ENCODE measurements at regions not wholly inside any gene's neighbourhood (a gene's known extent, or its start where the extent isn't known, plus 50 kb on each side); places are given as distances from the start of the nearest gene placed in this dataset.

DNA sequence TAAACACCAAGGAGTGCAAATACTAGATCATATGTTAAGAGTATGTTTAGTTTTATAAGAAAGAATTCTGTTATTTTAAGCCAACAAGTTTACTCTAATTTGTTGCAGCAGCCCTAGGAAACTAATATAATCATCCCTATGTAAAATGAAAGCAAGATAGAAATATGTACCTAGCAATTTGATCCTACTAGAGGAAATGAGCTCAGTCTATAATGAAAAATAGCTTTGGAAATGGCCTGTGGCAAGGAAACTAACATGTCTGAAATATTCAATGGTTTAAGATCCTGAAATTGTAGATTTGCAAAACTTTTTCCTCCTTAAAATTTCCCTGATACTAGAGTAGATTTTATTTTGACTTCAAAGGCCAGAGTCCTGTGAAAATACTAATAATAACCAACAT, 112.7 kb upstream of the SLC5A12 start:
- CTCF ChIA-PET = no interaction called here
- H3K9me3 Mint-ChIP-seq = no peaks in the 10 kb centered on the region
- H3K27ac Mint-ChIP-seq = no peak overlapping the region
- ATAC-seq (no peak), DNase-seq (ENCODE audit: low spot score) (no peak)
- H3K4me3 Mint-ChIP-seq = no peak overlapping the region
- H3K4me1 Mint-ChIP-seq = no peaks in the 10 kb centered on the region
- POLR2A ChIA-PET = no interaction called here
- no peaks in the 10 kb centered on the region for H3K36me3 Mint-ChIP-seq
- H3K27me3 Mint-ChIP-seq (ENCODE audit: low read depth) = no peaks in the 10 kb centered on the region
- TF ChIP-seq, protein P1, sequence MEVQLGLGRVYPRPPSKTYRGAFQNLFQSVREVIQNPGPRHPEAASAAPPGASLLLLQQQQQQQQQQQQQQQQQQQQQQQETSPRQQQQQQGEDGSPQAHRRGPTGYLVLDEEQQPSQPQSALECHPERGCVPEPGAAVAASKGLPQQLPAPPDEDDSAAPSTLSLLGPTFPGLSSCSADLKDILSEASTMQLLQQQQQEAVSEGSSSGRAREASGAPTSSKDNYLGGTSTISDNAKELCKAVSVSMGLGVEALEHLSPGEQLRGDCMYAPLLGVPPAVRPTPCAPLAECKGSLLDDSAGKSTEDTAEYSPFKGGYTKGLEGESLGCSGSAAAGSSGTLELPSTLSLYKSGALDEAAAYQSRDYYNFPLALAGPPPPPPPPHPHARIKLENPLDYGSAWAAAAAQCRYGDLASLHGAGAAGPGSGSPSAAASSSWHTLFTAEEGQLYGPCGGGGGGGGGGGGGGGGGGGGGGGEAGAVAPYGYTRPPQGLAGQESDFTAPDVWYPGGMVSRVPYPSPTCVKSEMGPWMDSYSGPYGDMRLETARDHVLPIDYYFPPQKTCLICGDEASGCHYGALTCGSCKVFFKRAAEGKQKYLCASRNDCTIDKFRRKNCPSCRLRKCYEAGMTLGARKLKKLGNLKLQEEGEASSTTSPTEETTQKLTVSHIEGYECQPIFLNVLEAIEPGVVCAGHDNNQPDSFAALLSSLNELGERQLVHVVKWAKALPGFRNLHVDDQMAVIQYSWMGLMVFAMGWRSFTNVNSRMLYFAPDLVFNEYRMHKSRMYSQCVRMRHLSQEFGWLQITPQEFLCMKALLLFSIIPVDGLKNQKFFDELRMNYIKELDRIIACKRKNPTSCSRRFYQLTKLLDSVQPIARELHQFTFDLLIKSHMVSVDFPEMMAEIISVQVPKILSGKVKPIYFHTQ (CRISPR knock-in tag; IDR thresholded peaks at IDR 0.05) = no peak
- TF ChIP-seq, protein P2, sequence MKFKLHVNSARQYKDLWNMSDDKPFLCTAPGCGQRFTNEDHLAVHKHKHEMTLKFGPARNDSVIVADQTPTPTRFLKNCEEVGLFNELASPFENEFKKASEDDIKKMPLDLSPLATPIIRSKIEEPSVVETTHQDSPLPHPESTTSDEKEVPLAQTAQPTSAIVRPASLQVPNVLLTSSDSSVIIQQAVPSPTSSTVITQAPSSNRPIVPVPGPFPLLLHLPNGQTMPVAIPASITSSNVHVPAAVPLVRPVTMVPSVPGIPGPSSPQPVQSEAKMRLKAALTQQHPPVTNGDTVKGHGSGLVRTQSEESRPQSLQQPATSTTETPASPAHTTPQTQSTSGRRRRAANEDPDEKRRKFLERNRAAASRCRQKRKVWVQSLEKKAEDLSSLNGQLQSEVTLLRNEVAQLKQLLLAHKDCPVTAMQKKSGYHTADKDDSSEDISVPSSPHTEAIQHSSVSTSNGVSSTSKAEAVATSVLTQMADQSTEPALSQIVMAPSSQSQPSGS (CRISPR knock-in tag; IDR thresholded peaks at IDR 0.05; ENCODE audit: borderline replicate concordance, low read depth) = no peak
- TF ChIP-seq NR3C1 (CRISPR knock-in tag; conservative IDR thresholded peaks at IDR 0.05; ENCODE audit: low read depth) (no peak), OVOL2 (CRISPR knock-in tag; IDR thresholded peaks at IDR 0.05; ENCODE audit: borderline replicate concordance) (no peak), ZNF232 (CRISPR knock-in tag; IDR thresholded peaks at IDR 0.05) (no peak), ATF1 (CRISPR knock-in tag; IDR thresholded peaks at IDR 0.05) (no peak)
- TF ChIP-seq, protein P3, sequence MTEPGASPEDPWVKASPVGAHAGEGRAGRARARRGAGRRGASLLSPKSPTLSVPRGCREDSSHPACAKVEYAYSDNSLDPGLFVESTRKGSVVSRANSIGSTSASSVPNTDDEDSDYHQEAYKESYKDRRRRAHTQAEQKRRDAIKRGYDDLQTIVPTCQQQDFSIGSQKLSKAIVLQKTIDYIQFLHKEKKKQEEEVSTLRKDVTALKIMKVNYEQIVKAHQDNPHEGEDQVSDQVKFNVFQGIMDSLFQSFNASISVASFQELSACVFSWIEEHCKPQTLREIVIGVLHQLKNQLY (CRISPR knock-in tag; IDR thresholded peaks at IDR 0.05) = no peak
- TF ChIP-seq, protein P4, sequence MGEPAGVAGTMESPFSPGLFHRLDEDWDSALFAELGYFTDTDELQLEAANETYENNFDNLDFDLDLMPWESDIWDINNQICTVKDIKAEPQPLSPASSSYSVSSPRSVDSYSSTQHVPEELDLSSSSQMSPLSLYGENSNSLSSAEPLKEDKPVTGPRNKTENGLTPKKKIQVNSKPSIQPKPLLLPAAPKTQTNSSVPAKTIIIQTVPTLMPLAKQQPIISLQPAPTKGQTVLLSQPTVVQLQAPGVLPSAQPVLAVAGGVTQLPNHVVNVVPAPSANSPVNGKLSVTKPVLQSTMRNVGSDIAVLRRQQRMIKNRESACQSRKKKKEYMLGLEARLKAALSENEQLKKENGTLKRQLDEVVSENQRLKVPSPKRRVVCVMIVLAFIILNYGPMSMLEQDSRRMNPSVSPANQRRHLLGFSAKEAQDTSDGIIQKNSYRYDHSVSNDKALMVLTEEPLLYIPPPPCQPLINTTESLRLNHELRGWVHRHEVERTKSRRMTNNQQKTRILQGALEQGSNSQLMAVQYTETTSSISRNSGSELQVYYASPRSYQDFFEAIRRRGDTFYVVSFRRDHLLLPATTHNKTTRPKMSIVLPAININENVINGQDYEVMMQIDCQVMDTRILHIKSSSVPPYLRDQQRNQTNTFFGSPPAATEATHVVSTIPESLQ (CRISPR knock-in tag; IDR thresholded peaks at IDR 0.05) = no peak
- TF ChIP-seq, protein P5, sequence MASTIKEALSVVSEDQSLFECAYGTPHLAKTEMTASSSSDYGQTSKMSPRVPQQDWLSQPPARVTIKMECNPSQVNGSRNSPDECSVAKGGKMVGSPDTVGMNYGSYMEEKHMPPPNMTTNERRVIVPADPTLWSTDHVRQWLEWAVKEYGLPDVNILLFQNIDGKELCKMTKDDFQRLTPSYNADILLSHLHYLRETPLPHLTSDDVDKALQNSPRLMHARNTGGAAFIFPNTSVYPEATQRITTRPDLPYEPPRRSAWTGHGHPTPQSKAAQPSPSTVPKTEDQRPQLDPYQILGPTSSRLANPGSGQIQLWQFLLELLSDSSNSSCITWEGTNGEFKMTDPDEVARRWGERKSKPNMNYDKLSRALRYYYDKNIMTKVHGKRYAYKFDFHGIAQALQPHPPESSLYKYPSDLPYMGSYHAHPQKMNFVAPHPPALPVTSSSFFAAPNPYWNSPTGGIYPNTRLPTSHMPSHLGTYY (CRISPR knock-in tag; IDR thresholded peaks at IDR 0.05) = no peak
- TF ChIP-seq, protein P6, sequence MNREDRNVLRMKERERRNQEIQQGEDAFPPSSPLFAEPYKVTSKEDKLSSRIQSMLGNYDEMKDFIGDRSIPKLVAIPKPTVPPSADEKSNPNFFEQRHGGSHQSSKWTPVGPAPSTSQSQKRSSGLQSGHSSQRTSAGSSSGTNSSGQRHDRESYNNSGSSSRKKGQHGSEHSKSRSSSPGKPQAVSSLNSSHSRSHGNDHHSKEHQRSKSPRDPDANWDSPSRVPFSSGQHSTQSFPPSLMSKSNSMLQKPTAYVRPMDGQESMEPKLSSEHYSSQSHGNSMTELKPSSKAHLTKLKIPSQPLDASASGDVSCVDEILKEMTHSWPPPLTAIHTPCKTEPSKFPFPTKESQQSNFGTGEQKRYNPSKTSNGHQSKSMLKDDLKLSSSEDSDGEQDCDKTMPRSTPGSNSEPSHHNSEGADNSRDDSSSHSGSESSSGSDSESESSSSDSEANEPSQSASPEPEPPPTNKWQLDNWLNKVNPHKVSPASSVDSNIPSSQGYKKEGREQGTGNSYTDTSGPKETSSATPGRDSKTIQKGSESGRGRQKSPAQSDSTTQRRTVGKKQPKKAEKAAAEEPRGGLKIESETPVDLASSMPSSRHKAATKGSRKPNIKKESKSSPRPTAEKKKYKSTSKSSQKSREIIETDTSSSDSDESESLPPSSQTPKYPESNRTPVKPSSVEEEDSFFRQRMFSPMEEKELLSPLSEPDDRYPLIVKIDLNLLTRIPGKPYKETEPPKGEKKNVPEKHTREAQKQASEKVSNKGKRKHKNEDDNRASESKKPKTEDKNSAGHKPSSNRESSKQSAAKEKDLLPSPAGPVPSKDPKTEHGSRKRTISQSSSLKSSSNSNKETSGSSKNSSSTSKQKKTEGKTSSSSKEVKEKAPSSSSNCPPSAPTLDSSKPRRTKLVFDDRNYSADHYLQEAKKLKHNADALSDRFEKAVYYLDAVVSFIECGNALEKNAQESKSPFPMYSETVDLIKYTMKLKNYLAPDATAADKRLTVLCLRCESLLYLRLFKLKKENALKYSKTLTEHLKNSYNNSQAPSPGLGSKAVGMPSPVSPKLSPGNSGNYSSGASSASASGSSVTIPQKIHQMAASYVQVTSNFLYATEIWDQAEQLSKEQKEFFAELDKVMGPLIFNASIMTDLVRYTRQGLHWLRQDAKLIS (CRISPR knock-in tag; IDR thresholded peaks at IDR 0.05; ENCODE audit: borderline replicate concordance) = no peak
- TF ChIP-seq, protein P7, sequence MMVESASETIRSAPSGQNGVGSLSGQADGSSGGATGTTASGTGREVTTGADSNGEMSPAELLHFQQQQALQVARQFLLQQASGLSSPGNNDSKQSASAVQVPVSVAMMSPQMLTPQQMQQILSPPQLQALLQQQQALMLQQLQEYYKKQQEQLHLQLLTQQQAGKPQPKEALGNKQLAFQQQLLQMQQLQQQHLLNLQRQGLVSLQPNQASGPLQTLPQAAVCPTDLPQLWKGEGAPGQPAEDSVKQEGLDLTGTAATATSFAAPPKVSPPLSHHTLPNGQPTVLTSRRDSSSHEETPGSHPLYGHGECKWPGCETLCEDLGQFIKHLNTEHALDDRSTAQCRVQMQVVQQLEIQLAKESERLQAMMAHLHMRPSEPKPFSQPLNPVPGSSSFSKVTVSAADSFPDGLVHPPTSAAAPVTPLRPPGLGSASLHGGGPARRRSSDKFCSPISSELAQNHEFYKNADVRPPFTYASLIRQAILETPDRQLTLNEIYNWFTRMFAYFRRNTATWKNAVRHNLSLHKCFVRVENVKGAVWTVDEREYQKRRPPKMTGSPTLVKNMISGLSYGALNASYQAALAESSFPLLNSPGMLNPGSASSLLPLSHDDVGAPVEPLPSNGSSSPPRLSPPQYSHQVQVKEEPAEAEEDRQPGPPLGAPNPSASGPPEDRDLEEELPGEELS (CRISPR knock-in tag; IDR thresholded peaks at IDR 0.05) = no peak
- TF ChIP-seq, protein P8, sequence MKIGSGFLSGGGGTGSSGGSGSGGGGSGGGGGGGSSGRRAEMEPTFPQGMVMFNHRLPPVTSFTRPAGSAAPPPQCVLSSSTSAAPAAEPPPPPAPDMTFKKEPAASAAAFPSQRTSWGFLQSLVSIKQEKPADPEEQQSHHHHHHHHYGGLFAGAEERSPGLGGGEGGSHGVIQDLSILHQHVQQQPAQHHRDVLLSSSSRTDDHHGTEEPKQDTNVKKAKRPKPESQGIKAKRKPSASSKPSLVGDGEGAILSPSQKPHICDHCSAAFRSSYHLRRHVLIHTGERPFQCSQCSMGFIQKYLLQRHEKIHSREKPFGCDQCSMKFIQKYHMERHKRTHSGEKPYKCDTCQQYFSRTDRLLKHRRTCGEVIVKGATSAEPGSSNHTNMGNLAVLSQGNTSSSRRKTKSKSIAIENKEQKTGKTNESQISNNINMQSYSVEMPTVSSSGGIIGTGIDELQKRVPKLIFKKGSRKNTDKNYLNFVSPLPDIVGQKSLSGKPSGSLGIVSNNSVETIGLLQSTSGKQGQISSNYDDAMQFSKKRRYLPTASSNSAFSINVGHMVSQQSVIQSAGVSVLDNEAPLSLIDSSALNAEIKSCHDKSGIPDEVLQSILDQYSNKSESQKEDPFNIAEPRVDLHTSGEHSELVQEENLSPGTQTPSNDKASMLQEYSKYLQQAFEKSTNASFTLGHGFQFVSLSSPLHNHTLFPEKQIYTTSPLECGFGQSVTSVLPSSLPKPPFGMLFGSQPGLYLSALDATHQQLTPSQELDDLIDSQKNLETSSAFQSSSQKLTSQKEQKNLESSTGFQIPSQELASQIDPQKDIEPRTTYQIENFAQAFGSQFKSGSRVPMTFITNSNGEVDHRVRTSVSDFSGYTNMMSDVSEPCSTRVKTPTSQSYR (CRISPR knock-in tag; IDR thresholded peaks at IDR 0.05) = no peak

Data from WTC11 (cell line).